A549 (cell line): ENCODE measurements at regions not wholly inside any gene's neighbourhood (a gene's known extent, or its start where the extent isn't known, plus 50 kb on each side); places are given as distances from the start of the nearest gene placed in this dataset.
"Not testable (repeated sequence)": the region's sequence is repeated elsewhere in the genome, so short reads cannot be mapped to it uniquely, and the experiment has no call there.

Experiments
- ATAC-seq, 2 experiments: fragments of 200-7000 bp in 1 of 2; fragments of >200 bp in 1 of 2; cut with Nextera tagmentation in 1 of 2; cut with Tn5 transposase in 1 of 2; 3 replicates each; pipeline versions ENCODE4 v1.8.0 to v1.9.1; 2018 to 2020; ENCODE audit warnings: mild to moderate bottlenecking in 1 of 2, moderate library complexity in 1 of 2
- CTCF ChIA-PET: fragments of 300-600 bp; sonication (Branson Sonifier 250); formaldehyde crosslinking; extraction: SDS; loops from one replicate; lab custom pipeline; 2021; ENCODE audit warnings: antibody characterized with exemption, inconsistent platforms; lab: Yijun Ruan, JAX
- POLR2A ChIA-PET: fragments of 350-600 bp; formaldehyde crosslinking; extraction: SDS; loops from one replicate; lab custom pipeline; 2021; ENCODE audit warnings: antibody characterized with exemption, inconsistent platforms; lab: Yijun Ruan, JAX
- DNase-seq, 2 experiments: peaks; one replicate each; pipeline versions ENCODE4 v3.0.0 to v3.0.0-alpha.2; 2011 to 2016; ENCODE audit warnings: low read depth in 1 of 2, low spot score in 1 of 2
- FAIRE-seq: peaks from 2 replicates; lab custom pipeline; 2011; peaks lifted over from hg19 to GRCh38; lab: Jason Lieb, UNC
- H3K27ac ChIP-seq, 2 experiments: fragments of >200 bp; sonication (Bioruptor Twin); formaldehyde crosslinking; 3 replicates each; pipeline ENCODE4 v1.5.1; 2016 to 2017
- H3K4me1 ChIP-seq: fragments of >200 bp; sonication (Bioruptor Twin); formaldehyde crosslinking; 3 replicates; pipeline ENCODE4 v1.6.1; 2016
- H3K4me2 ChIP-seq: fragments of >200 bp; sonication (Bioruptor Twin); formaldehyde crosslinking; 3 replicates; pipeline ENCODE4 v1.6.1; 2016
- H3K4me3 ChIP-seq: fragments of >200 bp; sonication (Bioruptor Twin); formaldehyde crosslinking; 3 replicates; pipeline ENCODE4 v1.5.1; 2016
- H3K9me3 ChIP-seq: fragments of >200 bp; sonication (Bioruptor Twin); formaldehyde crosslinking; 3 replicates; pipeline ENCODE4 v1.6.1; 2016
- WGBS: methylation state at CpG from one replicate; pipeline ENCODE4 v1.1.6; 2017; ENCODE audit errors: missing lambda C conversion rate; 5-methylcytosine and 5-hydroxymethylcytosine counted together

DNA sequence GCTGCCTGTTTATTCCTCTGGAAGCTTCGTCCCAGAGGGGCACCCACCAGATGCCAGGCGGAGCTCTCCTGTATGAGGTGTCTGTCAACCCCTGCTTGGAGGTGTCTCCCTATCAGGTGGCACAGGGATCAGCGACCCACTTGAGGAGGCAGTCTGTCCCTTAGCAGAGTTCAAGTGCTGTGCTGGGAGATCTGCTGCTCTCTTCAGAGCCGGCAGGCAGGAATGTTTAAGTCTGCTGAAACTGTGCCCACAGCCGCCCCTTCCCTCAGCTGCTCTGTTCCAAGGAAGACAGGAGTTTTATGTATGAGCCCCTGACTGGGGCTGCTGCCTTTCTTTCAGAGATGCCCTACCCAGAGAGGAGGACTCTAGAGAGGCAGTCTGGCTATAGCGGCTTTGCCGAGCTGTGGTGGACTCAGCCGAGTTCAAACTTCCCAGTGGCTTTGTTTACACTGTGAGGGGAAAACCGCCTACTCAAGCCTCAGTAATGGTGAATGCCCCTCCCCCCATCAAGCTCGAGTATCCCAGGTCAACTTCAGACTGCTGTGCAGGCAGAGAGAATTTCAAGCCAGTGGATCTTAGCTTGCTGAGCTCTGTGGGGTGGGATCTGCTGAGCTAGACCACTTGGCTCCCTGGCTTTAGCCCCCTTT lies 279.8 kb downstream of the TTC8 start:
- H3K27ac ChIP-seq, FAIRE-seq, CTCF ChIA-PET, H3K4me2 ChIP-seq, DNase-seq, ATAC-seq, POLR2A ChIA-PET, H3K4me3 ChIP-seq, H3K4me1 ChIP-seq: not testable (repeated sequence)
- peaks cover 14% of the 10 kb centered on the region; the same call in 1 of the 3 replicates for H3K9me3 ChIP-seq
- WGBS, result 11% methylated on average over 9 of the region's 10 CpGs

- POLR2A ChIA-PET, FAIRE-seq: not testable (repeated sequence)
Observed at GRCh38 chr14:89104861-89105260, 280.4 kb downstream of the TTC8 start.

More at GRCh38 chr14:89104861-89105260, 280.4 kb downstream of the TTC8 start:
- peaks cover 14% of the 10 kb centered on the region; the same call in 1 of the 3 replicates for H3K9me3 ChIP-seq
- DNase-seq, H3K4me3 ChIP-seq, ATAC-seq, CTCF ChIA-PET, H3K4me2 ChIP-seq, H3K27ac ChIP-seq, H3K4me1 ChIP-seq: not testable (repeated sequence)
- 15% methylated on average over 4 of the region's 4 CpGs for WGBS
